HT1080 (cell line): ENCODE measurements at regions not wholly inside any gene's neighbourhood (a gene's known extent, or its start where the extent isn't known, plus 50 kb on each side); places are given as distances from the start of the nearest gene placed in this dataset.
"Not testable (repeated sequence)": the region's sequence is repeated elsewhere in the genome, so short reads cannot be mapped to it uniquely, and the experiment has no call there.

Source experiments
- DNase-seq: peaks from one replicate; pipeline ENCODE4 v3.0.0-alpha.2; 2015; ENCODE audit warnings: low read depth

DNA sequence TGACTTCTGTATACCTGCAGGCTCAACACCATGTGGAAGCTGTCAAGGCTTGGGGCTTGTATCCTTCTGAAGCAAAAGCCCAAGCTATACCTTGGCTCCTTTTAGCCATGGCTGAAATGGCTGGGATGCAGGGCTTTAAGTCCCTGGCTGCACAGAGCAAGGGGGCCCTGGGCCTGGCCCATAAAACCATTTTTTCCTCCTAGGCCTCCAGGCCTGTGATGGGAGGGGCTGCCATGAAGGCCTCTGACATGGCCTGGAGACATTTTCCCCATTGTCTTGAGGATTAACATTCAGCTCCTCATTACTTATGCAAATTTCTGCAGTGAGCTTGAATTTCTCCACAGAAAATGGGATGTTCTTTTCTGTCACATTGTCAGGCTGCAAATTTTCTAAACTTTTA is 878.0 kb upstream of the SOX11 start:
- not testable (repeated sequence) for DNase-seq

DNA sequence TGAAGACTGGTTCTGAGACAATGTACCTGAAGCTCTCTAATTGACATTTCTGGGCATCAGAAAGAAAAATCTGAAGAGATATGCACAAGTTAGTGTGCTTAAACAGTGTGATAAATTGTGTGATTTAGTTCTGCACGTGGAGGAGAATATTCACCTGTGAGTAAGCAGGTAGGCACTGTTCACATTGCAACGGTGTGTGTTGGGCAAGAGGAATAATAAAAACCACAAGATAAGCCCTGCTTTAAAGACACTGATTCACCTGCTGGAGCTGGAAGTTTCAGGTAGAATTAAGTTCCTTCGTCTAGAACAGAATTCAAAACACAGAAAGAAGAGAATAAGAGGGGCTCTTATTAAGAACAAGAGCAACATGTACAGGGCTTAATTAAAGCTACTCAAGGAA is 864.3 kb upstream of the SOX11 start:
- no peak for DNase-seq

DNA sequence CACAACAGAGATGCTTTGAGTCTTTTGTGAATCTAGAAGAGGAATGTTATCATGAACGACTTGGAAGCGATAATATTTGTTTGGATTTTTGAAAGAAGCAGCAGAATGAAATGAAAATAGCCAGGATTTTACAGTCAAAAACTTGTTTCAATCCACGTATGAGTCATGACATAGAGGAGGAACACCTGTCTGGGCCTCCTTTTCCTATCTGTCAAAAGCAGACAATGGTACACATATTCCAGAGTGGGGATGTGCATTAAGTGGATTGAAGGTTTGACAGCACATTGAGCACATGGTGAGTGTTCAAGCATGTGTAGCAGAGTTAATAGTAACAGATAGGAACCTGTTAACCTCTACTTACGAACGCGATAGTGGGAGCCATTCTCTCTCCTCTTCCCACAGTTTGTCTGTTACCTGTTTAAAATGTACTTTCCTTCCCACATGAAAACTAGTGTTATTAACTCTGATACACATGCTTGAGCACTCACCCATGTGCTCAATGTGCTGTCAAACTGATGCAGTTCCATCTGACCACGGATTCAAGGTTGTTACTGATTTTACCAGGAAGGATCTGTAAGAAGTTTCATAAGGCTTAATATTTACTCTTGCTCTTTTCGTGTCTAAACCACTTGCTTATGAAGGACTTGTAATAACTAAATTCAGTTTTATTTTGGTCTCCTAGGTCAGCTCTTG is 863.4 kb upstream of the SOX11 start:
- no peak for DNase-seq

DNA sequence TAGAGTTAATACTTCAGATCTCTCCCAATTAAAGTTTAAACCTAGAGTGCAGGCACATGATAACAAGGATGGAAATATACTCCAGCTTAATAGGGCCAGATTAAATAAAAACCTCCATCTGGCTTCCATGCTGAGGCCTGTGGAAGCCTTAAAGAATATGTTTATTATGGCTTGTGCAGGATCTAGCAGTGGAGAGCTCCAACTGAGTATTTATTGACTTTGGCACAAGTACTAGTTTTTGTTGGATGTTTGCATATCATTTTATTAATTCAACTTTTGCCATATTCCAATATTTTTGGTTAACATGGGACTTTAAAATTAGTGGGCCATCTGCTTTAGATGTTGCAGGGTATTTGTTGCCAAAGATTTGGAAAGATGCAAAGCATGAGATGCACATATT is 860.4 kb upstream of the SOX11 start:
- no peak for DNase-seq

DNA sequence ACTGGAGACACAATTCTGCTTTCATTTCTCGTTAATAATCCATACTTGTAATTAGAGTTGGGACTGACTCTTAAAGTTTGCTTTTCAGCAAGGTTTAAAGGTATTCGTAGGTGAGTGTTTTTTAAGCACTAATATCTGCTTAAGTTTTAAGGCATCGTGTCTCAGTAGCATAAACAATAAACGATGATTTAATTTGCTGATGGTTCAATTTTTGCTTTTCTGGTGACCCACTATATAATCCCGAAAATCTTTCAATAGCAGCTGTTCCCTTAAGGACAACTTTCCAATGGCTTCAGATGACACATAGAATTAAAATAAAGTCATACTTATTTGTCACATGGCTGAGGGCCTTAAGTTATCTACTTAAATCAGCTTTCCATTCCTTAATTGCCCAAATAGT is 859.5 kb upstream of the SOX11 start:
- no peak for DNase-seq

DNA sequence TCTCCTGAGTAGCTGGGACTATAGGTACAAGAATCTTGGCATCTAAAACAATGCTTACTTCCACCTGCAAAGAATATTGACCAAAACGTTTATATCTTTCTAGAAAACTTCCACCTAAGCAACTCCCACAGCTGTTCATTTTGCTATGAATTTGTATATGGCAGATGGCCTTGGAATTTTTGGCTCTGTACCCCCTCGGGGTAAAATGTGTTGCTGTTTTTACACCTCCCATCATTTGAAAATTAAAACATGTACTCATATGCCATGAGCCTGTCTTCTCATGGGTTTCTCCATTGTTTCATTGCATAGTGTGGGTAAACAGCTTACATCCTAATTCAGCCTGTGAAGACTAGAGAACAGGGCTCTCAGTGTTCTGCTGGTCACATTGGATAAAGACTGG is 853.6 kb upstream of the SOX11 start:
- DNase-seq = no peak

DNA sequence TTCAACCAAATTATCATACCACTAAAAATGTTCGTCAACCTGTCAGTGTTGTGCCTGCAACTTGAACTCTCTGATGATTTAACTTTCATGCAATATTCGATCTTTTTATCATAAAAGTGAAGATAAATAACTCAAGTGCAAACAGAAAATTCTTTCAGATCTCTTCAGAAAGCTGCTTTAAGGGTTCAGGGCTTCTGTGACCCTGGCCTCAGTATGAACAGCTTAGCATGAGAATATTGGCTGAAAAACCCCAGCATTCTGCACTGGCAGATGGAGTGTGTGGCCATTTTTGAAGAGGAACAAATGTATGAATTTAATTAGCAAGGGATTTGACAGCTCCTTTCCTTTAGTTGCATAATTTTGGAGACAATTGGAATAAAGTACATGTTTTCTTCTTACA is 851.4 kb upstream of the SOX11 start:
- DNase-seq = no peak

DNA sequence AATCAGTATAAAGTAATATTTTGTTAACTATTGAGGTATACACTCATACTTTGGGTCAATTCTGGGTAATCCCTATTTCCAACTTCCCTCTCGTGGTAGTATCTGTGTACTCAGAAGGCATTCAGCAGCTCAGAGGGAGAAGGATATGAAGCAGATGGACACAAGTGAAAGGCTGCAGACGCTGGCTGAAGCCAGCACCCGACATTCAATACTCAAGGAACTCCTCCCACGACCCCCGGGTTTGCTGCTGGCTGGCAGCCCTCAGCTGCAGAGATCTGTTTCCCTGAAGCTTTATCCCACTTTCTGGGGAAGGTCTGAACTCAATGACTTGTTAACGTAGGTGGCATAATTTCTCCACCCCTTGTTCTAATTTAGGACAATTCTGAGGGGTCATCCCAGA is 847.3 kb upstream of the SOX11 start:
- DNase-seq = no peak

DNA sequence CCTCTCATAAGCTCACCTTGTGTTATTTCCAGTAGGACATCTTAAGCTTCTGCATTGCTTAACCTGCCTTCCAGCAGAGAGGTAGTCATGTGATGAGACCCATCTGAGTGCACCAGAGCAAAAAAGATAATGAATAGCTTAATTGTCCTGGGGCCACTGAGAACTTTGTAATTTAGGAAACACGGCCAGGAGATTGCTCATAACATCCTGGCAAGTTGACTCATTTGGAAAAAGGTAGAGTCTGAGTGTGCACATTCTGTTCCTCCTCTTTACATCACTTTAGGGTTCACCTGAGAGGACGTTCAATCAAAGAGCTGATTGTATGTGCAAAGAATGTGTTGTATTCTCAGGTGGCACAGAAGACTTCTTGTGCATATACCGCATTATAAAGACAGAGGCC is 830.2 kb upstream of the SOX11 start:
- peak; percentile 75 for DNase-seq

DNA sequence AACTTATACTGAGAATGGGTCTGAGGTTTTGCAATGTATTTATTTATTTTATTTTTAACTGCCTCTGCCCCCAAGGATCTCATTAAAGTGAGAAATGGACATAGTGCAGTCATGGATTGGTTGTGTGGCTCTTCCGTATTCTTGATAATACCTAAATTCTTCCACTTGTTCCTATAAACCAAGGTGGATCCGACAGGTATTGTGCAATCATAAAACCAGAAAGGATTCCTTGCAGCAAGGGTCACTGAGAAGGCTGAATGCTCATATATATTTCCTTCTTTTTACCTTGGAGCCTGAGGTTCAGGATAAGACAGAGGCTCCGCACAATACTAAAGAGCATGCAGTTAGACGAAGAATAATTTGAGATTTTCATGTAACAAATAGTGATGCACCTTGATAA is 826.0 kb upstream of the SOX11 start:
- no peak for DNase-seq

DNA sequence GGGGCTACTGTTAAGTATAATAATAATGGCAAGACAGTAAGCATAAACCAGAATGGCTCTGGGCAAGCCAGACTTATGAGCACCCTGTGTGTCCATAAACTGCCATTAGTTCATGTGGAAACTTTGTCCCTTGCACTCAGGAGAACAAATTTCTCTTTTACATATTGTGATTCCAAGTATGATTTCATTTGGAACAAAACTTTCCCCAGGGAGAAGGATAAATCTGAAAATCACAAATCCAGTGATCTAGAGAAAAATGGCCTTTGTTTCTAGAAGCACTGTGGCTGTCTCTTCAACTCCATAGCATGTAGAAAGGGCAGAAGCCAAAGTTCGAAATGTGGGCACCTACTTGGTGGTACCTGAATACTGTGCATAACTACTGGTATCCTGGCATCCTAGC is 823.7 kb upstream of the SOX11 start:
- DNase-seq = no peak

DNA sequence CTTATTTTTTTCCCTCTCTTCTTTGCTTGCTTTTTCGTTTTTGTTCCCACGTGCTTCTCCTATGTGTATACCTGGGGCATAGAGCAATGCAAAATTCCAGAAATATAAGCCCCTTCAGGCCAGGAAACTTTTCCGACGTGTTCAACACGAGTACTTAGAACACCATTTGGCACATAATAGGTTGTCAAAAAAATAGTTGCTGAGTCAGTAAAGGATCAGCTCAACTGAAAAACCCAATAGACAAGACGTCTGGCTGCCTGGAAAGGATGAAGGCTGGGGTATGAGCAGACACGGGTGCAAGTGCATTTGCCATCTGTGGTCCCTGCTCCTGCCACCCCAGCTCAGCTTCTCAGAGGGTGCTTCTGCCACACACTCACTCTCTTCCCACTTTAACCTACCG is 823.0 kb upstream of the SOX11 start:
- DNase-seq = no peak

DNA sequence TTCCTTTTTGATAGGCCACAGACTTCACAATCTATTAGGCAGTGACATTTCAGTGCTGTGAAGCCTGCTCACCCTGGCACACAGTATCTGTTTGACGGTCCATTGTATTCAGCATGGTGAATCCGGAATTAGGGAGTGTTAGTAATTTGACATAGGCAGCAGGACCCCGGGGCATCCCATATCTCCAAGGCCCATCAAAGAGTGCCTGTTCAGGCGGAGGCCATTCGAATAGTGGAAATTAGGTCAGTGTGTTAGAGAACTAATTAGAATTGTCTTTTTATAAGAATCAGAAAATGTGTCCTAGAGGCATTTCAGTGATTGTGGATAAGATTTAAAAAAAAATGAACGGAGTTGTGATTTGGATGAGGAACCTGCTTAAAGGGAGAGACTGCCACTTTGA is 818.8 kb upstream of the SOX11 start:
- DNase-seq = no peak

DNA sequence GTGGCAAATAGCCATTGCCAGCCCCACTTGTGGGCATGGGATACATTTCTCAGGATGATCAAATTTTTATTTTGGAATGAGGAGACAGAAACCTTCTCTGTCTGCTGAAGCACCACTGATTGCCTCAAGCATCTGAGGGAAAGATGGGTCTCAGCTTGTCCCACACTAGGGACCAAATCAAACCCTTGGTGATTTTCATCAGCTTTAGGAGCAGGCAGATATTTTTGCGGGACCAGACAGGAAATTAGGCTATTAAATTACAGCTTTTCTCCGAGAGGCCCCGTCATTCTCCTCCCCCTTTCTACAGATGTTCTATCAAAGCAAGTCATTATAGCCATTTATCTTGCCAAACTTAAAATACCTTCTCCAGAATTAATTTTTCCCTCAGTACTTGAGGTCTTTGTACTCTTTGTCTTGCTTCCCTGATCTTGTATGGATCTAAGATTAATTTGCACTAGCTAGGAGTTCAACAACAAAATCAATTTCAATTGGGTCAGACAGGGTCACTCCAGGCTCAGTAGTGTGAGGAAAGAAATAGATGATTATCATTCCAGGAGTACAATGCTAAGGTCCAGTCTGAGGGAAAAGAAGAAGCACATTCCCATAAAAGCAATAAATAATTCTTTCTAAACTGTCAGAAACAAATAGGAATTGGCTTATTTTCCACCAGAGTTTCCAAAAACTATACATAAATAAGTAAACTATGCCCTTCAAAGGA is 818.1 kb upstream of the SOX11 start:
- no peak for DNase-seq

DNA sequence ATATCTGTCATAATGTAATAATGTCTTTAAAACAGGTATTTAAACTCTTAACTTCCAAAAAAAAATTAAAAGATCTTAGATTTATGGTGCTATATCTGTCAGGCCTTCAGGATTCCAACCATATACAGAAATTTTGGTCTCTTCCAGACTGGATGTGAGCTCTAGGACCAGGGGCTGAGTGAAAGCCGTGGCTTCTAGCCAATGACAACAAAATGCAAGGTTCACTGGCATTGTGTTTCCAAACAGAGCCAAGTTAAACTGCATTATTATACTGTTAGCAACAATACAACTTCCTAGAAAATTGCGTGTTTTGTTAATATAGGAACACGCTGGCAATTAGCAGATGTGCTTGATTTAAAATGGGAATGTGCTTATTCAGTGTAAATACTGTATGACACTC is 809.8 kb upstream of the SOX11 start:
- DNase-seq = no peak

DNA sequence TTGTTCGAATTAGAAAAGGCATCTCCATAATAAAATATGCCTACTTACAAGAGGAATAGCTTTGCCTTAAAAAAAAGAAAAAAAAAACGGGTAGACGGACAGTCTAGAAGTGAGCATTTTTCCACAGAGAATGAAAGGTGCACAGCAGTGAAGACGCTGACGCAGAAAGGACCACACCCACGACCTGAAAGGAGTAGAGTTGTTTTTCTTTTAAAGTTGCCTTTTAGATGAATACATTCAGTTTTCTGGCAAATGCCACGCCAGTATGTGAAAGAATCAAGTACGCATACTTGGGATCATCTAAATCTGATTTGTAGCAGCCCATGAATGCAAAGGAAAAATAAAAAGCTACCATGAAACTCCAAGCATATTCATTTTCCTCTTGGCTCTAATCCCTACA is 809.2 kb upstream of the SOX11 start:
- no peak for DNase-seq

DNA sequence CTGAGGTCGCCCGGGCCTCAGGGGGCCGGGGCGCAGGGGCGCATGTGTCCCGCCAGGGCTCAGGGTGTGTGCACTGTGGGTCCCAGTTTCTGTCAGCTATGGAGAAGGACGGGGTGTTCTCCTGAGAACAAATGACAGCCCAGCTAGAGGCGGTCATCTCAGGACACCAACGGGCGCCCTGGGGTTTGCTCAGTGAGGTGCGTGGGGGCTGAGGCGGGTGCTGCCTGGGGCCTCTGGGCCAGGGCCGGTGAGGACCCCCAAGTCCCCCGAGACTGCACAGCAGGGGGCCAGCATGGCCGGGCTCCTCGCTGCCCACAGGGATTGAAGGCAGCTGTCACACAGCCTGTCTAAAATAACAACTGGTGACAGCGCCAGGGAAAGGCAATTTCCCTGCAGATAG is 808.8 kb upstream of the SOX11 start:
- DNase-seq = no peak

DNA sequence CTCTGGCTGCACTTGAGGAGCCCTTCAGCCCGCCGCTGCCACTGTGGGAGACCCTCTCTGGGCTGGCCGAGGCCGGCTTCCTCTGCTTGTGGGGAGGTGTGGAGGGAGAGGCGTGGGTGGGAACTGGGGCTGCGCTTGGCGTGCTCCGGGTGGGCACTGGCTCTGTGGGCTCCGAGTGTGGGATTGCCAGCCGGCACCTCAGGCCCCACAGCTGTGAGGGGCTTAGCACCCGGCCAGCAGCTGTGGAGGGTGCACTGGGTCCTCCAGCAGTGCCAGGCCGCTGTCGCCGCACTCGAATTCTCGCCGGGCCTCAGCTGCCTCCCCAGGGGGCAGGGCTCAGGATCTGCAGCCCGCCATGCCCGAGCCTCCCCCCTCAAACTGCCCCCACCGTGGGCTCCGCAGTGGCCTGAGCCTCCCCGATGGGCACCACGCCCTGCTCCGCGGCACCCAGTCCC is 808.0 kb upstream of the SOX11 start:
- no peak for DNase-seq

DNA sequence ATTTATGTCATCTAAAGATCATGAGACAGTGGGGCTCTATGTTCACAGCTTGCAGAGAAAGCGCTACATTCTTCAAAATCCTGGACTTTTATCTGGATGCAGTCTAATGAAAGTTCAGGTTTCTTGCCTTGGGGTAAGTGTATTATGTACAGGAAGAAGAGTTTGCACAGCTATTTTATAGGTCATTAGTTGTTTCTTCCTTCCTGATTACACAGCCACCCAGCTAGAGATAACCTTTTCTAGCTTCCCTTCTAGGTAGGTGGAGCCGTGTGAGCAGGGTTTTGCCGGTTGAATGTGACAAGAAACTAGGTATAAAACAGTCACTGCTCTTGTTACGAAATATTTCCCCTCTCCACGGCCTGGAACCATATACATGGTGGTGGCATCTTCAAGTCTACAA is 800.8 kb upstream of the SOX11 start:
- DNase-seq = no peak

DNA sequence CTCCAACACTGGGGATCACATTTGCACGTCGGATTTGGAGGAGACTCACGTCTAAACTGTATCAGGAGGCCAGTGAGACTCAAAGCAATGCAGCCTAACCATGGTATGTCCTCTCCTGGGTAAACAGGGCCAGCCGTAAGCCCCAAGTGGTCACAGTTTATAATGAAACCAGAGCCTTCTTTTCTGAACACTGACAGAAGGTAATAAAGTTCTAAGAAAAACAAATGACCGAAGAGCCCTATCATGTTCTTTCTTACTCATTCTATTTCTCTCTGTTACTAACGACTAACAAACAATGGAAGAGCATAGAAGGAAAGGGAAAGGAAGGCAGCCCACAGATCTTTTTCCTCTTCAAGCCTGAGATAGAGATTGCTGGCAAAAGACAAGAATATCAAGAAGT is 796.8 kb upstream of the SOX11 start:
- DNase-seq = peak; percentile 50

DNA sequence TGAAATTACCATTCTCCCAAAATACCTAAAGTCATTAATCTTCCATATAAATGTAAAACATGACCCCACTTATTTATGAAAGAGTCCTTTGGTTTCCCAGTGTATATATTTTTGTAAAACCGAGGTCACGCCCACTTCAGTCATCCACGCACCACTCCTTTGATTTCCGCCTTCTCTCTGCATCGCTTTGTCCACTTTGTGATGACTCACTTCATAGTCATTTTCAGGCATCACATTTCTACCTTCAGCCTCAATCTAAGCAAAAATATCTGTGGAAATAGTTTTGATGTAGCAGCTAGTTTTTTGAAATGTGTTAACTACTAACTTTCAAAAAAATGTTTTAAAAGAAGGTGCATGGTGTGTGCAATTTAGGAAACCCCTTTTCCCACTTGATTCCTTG is 793.5 kb upstream of the SOX11 start:
- peak; percentile 90 for DNase-seq

DNA sequence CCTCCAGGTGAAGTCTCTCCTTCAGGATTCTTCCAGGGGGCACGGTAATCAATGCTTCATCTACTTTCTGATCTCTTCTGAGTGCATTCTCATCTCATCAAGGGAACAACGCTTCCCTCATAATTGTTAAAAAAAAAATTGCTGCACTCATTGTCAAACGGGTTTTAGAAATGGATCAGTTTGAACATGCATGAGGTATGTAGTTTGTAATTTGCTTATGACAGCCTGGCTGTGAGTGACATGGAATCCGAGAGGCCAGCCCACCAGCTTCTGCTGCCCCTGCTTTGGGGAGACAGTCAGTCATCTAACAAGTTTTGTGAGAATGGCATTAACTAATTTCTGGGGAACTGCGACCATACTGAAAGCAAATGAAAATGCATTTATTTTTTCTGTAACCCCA is 791.9 kb upstream of the SOX11 start:
- DNase-seq = no peak
